Dendritic cell treated with granulocyte-macrophage colony-stimulating factor and Interleukin-4, amounts not matched to agents 40 ng/mL and 50 ng/mL, for 4 days (primary cell): ENCODE measurements at regions not wholly inside any gene's neighbourhood (a gene's known extent, or its start where the extent isn't known, plus 50 kb on each side); places are given as distances from the start of the nearest gene placed in this dataset.
"Not testable (repeated sequence)": the region's sequence is repeated elsewhere in the genome, so short reads cannot be mapped to it uniquely, and the experiment has no call there.

Experiments used
- H3K27ac Mint-ChIP-seq: one replicate; pipeline ENCODE4 v1.8.0; 2022; ENCODE audit warnings: mild to moderate bottlenecking, mixed read lengths
- H3K27me3 Mint-ChIP-seq: one replicate; pipeline ENCODE4 v1.8.0; 2022; ENCODE audit warnings: mild to moderate bottlenecking, mixed read lengths
- H3K36me3 Mint-ChIP-seq: one replicate; pipeline ENCODE4 v1.8.0; 2022; ENCODE audit warnings: low read depth, mixed read lengths
- H3K4me1 Mint-ChIP-seq: one replicate; pipeline ENCODE4 v1.8.0; 2022; ENCODE audit warnings: low read depth, mixed read lengths
- H3K4me3 Mint-ChIP-seq: one replicate; pipeline ENCODE4 v1.8.0; 2022; ENCODE audit warnings: mild to moderate bottlenecking, moderate library complexity, mixed read lengths
- H3K9me3 Mint-ChIP-seq: one replicate; pipeline ENCODE4 v1.8.0; 2022; ENCODE audit warnings: mixed read lengths
- intact Hi-C: fragments of 100-400 bp; cut with micrococcal nuclease; formaldehyde crosslinking; loops from one replicate; pipeline ENCODE4 v1.15.0; 2022

GRCh38 chrX:124254611-124255010, 77.8 kb upstream of the TEX13D start:
- no peaks in the 10 kb centered on the region for H3K27me3 Mint-ChIP-seq
- H3K27ac Mint-ChIP-seq, result no peak overlapping the region
- H3K9me3 Mint-ChIP-seq, result no peaks in the 10 kb centered on the region
- no peak overlapping the region for H3K4me3 Mint-ChIP-seq
- no peaks in the 10 kb centered on the region for H3K36me3 Mint-ChIP-seq
- no peaks in the 10 kb centered on the region for H3K4me1 Mint-ChIP-seq
- intact Hi-C loops, result no loop called here

GRCh38 chrX:124256216-124256615, 76.2 kb upstream of the TEX13D start:
- no peaks in the 10 kb centered on the region for H3K4me1 Mint-ChIP-seq
- H3K36me3 Mint-ChIP-seq, result no peaks in the 10 kb centered on the region
- H3K27me3 Mint-ChIP-seq, result no peaks in the 10 kb centered on the region
- no peaks in the 10 kb centered on the region for H3K9me3 Mint-ChIP-seq
- H3K4me3 Mint-ChIP-seq, result no peak overlapping the region
- H3K27ac Mint-ChIP-seq, result no peak overlapping the region
- intact Hi-C loops, result no loop called here

- Mint-ChIP-seq H3K4me1 (no peaks in the 10 kb centered on the region), H3K36me3 (no peaks in the 10 kb centered on the region), H3K4me3 (no peak overlapping the region), H3K9me3 (no peaks in the 10 kb centered on the region), H3K27ac (no peak overlapping the region), H3K27me3 (no peaks in the 10 kb centered on the region)
- intact Hi-C loops, result no loop called here
Measured at GRCh38 chrX:124256629-124257380, 75.7 kb upstream of the TEX13D start.

- H3K36me3 Mint-ChIP-seq, result no peaks in the 10 kb centered on the region
- no peak overlapping the region for H3K27ac Mint-ChIP-seq
- H3K4me3 Mint-ChIP-seq, result no peak overlapping the region
- H3K4me1 Mint-ChIP-seq, result no peaks in the 10 kb centered on the region
- no peaks in the 10 kb centered on the region for H3K27me3 Mint-ChIP-seq
- no peaks in the 10 kb centered on the region for H3K9me3 Mint-ChIP-seq
- intact Hi-C loops, result no loop called here
Measured at GRCh38 chrX:124257924-124258702, 74.3 kb upstream of the TEX13D start.

- no peaks in the 10 kb centered on the region for H3K4me1 Mint-ChIP-seq
- intact Hi-C loops, result no loop called here
- no peaks in the 10 kb centered on the region for H3K27me3 Mint-ChIP-seq
- no peak overlapping the region for H3K4me3 Mint-ChIP-seq
- no peaks in the 10 kb centered on the region for H3K36me3 Mint-ChIP-seq
- no peak overlapping the region for H3K27ac Mint-ChIP-seq
- no peaks in the 10 kb centered on the region for H3K9me3 Mint-ChIP-seq
Measured at GRCh38 chrX:124260845-124261244, 71.6 kb upstream of the TEX13D start.

GRCh38 chrX:124263743-124264142, 68.7 kb upstream of the TEX13D start:
- Mint-ChIP-seq H3K9me3 (no peaks in the 10 kb centered on the region), H3K36me3 (no peaks in the 10 kb centered on the region), H3K27me3 (no peaks in the 10 kb centered on the region), H3K4me1 (no peaks in the 10 kb centered on the region), H3K4me3 (no peak overlapping the region), H3K27ac (no peak overlapping the region)
- intact Hi-C loops, result no loop called here

- H3K27ac Mint-ChIP-seq, result no peak overlapping the region
- no peaks in the 10 kb centered on the region for H3K27me3 Mint-ChIP-seq
- H3K9me3 Mint-ChIP-seq, result no peaks in the 10 kb centered on the region
- no peaks in the 10 kb centered on the region for H3K36me3 Mint-ChIP-seq
- no peak overlapping the region for H3K4me3 Mint-ChIP-seq
- no peaks in the 10 kb centered on the region for H3K4me1 Mint-ChIP-seq
- intact Hi-C loops, result no loop called here
Measured at GRCh38 chrX:124268099-124268498, 64.4 kb upstream of the TEX13D start.

- Mint-ChIP-seq H3K36me3 (no peaks in the 10 kb centered on the region), H3K4me3 (no peak overlapping the region), H3K9me3 (no peaks in the 10 kb centered on the region), H3K27me3 (no peaks in the 10 kb centered on the region), H3K4me1 (no peaks in the 10 kb centered on the region), H3K27ac (no peak overlapping the region)
- intact Hi-C loops, result no loop called here
Measured at GRCh38 chrX:124269881-124270280, 62.6 kb upstream of the TEX13D start.

- H3K4me1 Mint-ChIP-seq, H3K9me3 Mint-ChIP-seq, H3K27me3 Mint-ChIP-seq, H3K4me3 Mint-ChIP-seq, H3K27ac Mint-ChIP-seq, H3K36me3 Mint-ChIP-seq, intact Hi-C loops: not testable (repeated sequence)
Measured at GRCh38 chrX:124271599-124271998, 60.9 kb upstream of the TEX13D start.

GRCh38 chrX:124272370-124272982, 60.0 kb upstream of the TEX13D start:
- H3K9me3 Mint-ChIP-seq, result no peaks in the 10 kb centered on the region
- no peaks in the 10 kb centered on the region for H3K36me3 Mint-ChIP-seq
- intact Hi-C loops, result no loop called here
- no peaks in the 10 kb centered on the region for H3K4me1 Mint-ChIP-seq
- H3K4me3 Mint-ChIP-seq, result no peak overlapping the region
- no peak overlapping the region for H3K27ac Mint-ChIP-seq
- H3K27me3 Mint-ChIP-seq, result no peaks in the 10 kb centered on the region

GRCh38 chrX:124274438-124275181, 57.9 kb upstream of the TEX13D start:
- Mint-ChIP-seq H3K4me1 (no peaks in the 10 kb centered on the region), H3K9me3 (no peaks in the 10 kb centered on the region), H3K36me3 (no peaks in the 10 kb centered on the region), H3K27me3 (no peaks in the 10 kb centered on the region), H3K4me3 (no peak overlapping the region), H3K27ac (no peak overlapping the region)
- intact Hi-C loops, result no loop called here

GRCh38 chrX:124275182-124275894, 57.1 kb upstream of the TEX13D start:
- Mint-ChIP-seq H3K4me1 (no peaks in the 10 kb centered on the region), H3K4me3 (no peak overlapping the region), H3K9me3 (no peaks in the 10 kb centered on the region), H3K27me3 (no peaks in the 10 kb centered on the region), H3K36me3 (no peaks in the 10 kb centered on the region), H3K27ac (no peak overlapping the region)
- intact Hi-C loops, result no loop called here

- H3K4me3 Mint-ChIP-seq, result no peak overlapping the region
Measured at GRCh38 chrX:124280294-124280902, 52.1 kb upstream of the TEX13D start.

More at GRCh38 chrX:124280294-124280902, 52.1 kb upstream of the TEX13D start:
- H3K27ac Mint-ChIP-seq, result no peak overlapping the region
- no peaks in the 10 kb centered on the region for H3K27me3 Mint-ChIP-seq
- no peaks in the 10 kb centered on the region for H3K9me3 Mint-ChIP-seq
- no peaks in the 10 kb centered on the region for H3K36me3 Mint-ChIP-seq
- intact Hi-C loops, result no loop called here
- peaks cover 5% of the 10 kb centered on the region for H3K4me1 Mint-ChIP-seq
